Effector memory CD8-positive, alpha-beta T cell (primary cell): ENCODE measurements at regions not wholly inside any gene's neighbourhood (a gene's known extent, or its start where the extent isn't known, plus 50 kb on each side); places are given as distances from the start of the nearest gene placed in this dataset.

Source experiments
- ATAC-seq: fragments of 150-1000 bp; cut with Tn5 transposase; replicated peaks from 2 replicates; pipeline ENCODE4 v1.10.0; 2021; ENCODE audit warnings: mild to moderate bottlenecking, moderate library complexity
- DNase-seq, 3 experiments: peaks; one replicate each; pipeline ENCODE4 v3.0.0; 2021
- H3K27ac Mint-ChIP-seq, 2 donors: one replicate each; pipeline ENCODE4 v1.8.0; 2022; ENCODE audit warnings: mild to moderate bottlenecking in 2 of 2, mixed read lengths in 2 of 2, moderate library complexity in 2 of 2
- H3K27me3 Mint-ChIP-seq, 2 donors: one replicate each; pipeline ENCODE4 v1.8.0; 2022; ENCODE audit warnings: mixed read lengths in 2 of 2
- H3K36me3 Mint-ChIP-seq: one replicate; pipeline ENCODE4 v1.8.0; 2022; ENCODE audit warnings: mild to moderate bottlenecking, moderate library complexity, mixed read lengths; ENCODE audit not compliant: insufficient read depth
- H3K4me1 Mint-ChIP-seq, 2 donors: one replicate each; pipeline ENCODE4 v1.8.0; 2022; ENCODE audit warnings: low read depth in 2 of 2, mixed read lengths in 2 of 2
- H3K4me3 Mint-ChIP-seq, 2 donors: one replicate each; pipeline ENCODE4 v1.8.0; 2022; ENCODE audit warnings: mild to moderate bottlenecking in 2 of 2, mixed read lengths in 2 of 2, moderate library complexity in 2 of 2
- H3K9me3 Mint-ChIP-seq, 2 donors: one replicate each; pipeline ENCODE4 v1.8.0; 2022; ENCODE audit warnings: mixed read lengths in 2 of 2

- peaks cover 2 to 21% of the 10 kb centered on the region in 2 donors for H3K9me3 Mint-ChIP-seq
- H3K36me3 Mint-ChIP-seq, result no peaks in the 10 kb centered on the region
- no peak for ATAC-seq
- no peak for DNase-seq
- no peak overlapping the region for H3K27ac Mint-ChIP-seq
- no peaks in the 10 kb centered on the region for H3K27me3 Mint-ChIP-seq
- H3K4me1 Mint-ChIP-seq, result no peaks in the 10 kb centered on the region
- no peak overlapping the region for H3K4me3 Mint-ChIP-seq
These were observed 183.4 kb upstream of the UBE2E2 start for GRCh38 chr3:23019596-23020300.

GRCh38 chr3:23028294-23028693 lies 174.8 kb upstream of the UBE2E2 start:
- Mint-ChIP-seq H3K27me3 (no peaks in the 10 kb centered on the region), H3K27ac (no peak overlapping the region), H3K9me3 (peaks cover 10 to 16% of the 10 kb centered on the region in 2 donors), H3K36me3 (no peaks in the 10 kb centered on the region), H3K4me1 (no peaks in the 10 kb centered on the region), H3K4me3 (no peak overlapping the region)
- DNase-seq, result no peak
- ATAC-seq, result no peak

DNA sequence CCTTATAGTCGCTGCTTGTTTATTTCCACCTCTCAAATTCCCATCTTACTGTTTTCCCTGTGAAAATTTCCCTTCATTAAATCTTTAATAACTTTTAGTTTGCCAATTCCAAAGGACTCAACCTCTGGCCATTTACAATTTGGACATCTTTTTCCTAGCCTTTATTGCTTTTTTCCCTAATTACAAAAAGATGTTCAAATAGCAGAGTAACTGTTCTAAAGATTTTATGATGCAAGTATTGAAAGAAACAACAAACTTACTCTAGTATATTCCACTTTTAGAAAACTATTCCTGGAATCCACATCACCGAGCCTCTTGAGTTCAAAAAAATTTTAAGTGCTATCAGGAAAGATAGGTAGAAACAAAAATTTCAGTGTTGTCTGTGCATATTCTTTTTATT lies 174.1 kb upstream of the UBE2E2 start:
- ATAC-seq (no peak), DNase-seq (no peak)

DNA sequence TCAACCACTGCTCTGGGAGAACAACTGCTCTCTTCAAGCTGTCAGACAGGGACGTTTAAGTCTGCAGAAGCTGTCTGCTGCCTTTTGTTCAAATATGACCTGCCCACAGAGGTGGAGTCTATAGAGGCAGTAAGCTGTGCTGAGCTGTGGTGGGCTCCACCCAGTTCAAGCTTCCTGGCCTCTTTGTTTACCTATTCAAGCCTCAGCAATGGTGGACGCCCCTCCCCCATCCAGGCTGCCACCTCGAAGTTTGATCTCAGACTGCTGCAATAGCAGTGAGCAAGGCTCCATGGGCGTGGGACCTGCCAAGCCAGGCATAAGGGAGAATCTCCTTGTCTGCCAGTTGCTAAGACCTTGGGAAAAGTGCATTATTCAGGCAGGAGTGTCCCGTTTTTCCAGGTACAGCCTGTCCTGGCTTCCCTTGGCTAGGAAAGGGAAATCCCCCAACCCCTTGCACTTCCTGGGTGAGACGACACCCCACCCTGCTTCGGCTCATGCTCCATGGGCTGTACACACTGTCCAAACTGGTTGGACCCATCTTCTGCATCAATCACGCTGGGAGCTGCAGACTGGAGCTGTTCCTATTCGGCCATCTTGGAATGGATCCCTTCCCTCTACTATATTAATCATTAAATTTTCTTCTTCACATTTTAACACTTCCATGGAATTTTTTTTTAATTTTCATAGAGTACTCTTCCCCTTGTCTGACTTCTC lies 167.0 kb upstream of the UBE2E2 start:
- H3K4me1 Mint-ChIP-seq, result no peaks in the 10 kb centered on the region
- no peaks in the 10 kb centered on the region for H3K36me3 Mint-ChIP-seq
- ATAC-seq (no peak), DNase-seq (no peak)
- no peaks in the 10 kb centered on the region for H3K27me3 Mint-ChIP-seq
- no peak overlapping the region for H3K27ac Mint-ChIP-seq
- no peak overlapping the region for H3K4me3 Mint-ChIP-seq
- peaks cover 16 to 20% of the 10 kb centered on the region in 2 donors for H3K9me3 Mint-ChIP-seq

More for the DNA sequence above, 174.1 kb upstream of the UBE2E2 start:
- Mint-ChIP-seq H3K27ac (no peak overlapping the region), H3K4me3 (no peak overlapping the region), H3K27me3 (no peaks in the 10 kb centered on the region), H3K36me3 (no peaks in the 10 kb centered on the region), H3K4me1 (no peaks in the 10 kb centered on the region), H3K9me3 (peaks cover 16 to 18% of the 10 kb centered on the region in 2 donors)

- Mint-ChIP-seq H3K4me3 (no peak overlapping the region), H3K9me3 (peaks cover 15 to 18% of the 10 kb centered on the region in 2 donors), H3K27ac (no peak overlapping the region), H3K36me3 (no peaks in the 10 kb centered on the region), H3K27me3 (no peaks in the 10 kb centered on the region), H3K4me1 (no peaks in the 10 kb centered on the region)
- ATAC-seq (no peak), DNase-seq (no peak)
These were observed 166.4 kb upstream of the UBE2E2 start for GRCh38 chr3:23036728-23037127.

- Mint-ChIP-seq H3K36me3 (no peaks in the 10 kb centered on the region), H3K4me3 (no peak overlapping the region), H3K9me3 (peaks cover 11% of the 10 kb centered on the region in 2 donors), H3K27ac (no peak overlapping the region), H3K27me3 (no peaks in the 10 kb centered on the region), H3K4me1 (no peaks in the 10 kb centered on the region)
- ATAC-seq (no peak), DNase-seq (no peak)
These were observed 164.7 kb upstream of the UBE2E2 start for GRCh38 chr3:23038471-23038870.

DNA sequence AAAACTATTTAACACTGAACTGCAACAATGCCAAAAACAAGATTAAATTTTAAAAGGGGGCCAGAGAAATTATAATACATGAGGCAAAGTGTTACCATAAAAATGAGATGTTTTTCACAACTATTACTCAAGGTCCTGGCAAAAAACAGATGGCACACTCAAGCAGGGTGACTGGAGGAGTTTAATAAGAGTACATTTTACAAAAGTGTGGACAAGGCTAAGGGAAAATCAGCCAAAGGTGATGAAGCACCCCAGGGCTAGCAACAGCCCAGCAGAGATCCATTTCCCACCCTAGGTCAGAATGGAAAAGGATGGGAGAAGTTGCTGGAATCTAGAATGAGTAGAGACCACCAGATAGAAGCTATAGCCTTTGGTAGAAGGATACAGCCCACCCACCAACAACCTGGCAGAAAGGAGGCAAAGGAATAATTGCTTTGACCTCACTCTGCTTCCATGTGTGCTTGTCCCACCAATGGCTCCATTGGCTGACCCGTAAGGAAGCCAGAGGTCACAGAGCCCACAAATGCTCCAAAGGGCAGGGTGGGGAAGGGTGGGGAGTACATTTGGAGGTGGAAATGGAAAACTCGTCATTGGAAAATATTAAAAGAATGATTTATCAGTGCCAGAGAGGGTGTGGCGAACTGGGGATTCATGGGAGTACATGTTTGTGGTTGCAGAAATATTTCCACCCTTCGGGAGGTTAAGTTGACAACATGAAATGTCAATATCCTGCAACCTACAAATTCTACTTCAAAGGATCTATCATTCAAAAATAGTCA lies 161.0 kb upstream of the UBE2E2 start:
- Mint-ChIP-seq H3K27ac (no peak overlapping the region), H3K4me3 (no peak overlapping the region), H3K9me3 (peaks cover 2 to 11% of the 10 kb centered on the region in 2 donors), H3K36me3 (no peaks in the 10 kb centered on the region), H3K27me3 (no peaks in the 10 kb centered on the region), H3K4me1 (no peaks in the 10 kb centered on the region)
- DNase-seq, result no peak
- no peak for ATAC-seq

- H3K27ac Mint-ChIP-seq, result no peak overlapping the region
- DNase-seq (no peak), ATAC-seq (no peak)
- H3K27me3 Mint-ChIP-seq, result no peaks in the 10 kb centered on the region
- H3K36me3 Mint-ChIP-seq, result no peaks in the 10 kb centered on the region
- H3K4me3 Mint-ChIP-seq, result no peak overlapping the region
- H3K9me3 Mint-ChIP-seq, result peaks cover 8 to 13% of the 10 kb centered on the region in 2 donors
- no peaks in the 10 kb centered on the region for H3K4me1 Mint-ChIP-seq
These were observed 158.7 kb upstream of the UBE2E2 start for GRCh38 chr3:23044463-23044862.

GRCh38 chr3:23046536-23046935 lies 156.6 kb upstream of the UBE2E2 start:
- ATAC-seq (no peak), DNase-seq (no peak)
- H3K4me1 Mint-ChIP-seq, result no peaks in the 10 kb centered on the region
- no peaks in the 10 kb centered on the region for H3K27me3 Mint-ChIP-seq
- no peak overlapping the region for H3K4me3 Mint-ChIP-seq
- H3K27ac Mint-ChIP-seq, result no peak overlapping the region
- no peaks in the 10 kb centered on the region for H3K36me3 Mint-ChIP-seq
- peaks cover 8 to 14% of the 10 kb centered on the region in 2 donors for H3K9me3 Mint-ChIP-seq

DNA sequence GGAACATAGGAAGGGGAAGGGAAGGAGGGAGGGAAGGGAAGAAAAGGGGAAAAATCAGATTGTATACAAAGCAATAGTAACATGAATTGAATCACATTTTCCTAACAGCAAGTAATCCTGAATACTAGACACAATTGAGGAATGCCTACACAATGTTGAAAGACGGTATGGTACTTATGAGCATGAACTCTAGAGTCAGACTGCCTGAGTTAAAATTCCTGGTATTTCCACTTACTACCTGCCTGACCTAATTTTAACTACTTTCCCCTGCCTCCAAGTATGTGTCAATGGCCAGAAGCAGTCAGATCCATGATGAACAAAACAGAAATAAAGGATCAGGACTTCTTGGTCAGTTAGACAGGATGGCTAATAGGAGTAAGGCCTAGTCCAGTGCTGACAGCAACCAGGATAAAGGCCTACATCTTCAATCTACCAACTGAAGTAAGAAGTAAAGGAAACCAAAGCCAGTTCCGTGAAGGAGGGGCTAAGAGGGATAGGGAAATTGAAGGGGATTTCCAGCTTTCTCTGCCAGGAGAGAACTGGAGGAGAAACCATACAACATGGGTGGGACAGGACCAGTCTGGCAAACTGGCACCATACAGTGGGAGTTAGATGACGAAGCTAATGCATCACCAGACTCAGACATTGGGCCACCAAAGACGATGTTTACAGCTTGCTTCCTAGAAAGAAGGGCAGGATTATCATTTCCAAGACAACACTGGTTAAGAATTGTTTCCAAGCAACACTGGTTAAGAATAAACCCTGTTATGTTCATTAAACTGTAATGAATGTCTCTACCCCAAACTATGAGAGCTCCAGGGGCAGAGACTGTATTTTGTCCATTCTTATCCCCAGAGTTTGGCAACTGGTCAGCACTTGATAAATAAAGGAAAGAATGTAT lies 151.6 kb upstream of the UBE2E2 start:
- no peak overlapping the region for H3K4me3 Mint-ChIP-seq
- H3K27me3 Mint-ChIP-seq, result no peaks in the 10 kb centered on the region
- no peaks in the 10 kb centered on the region for H3K4me1 Mint-ChIP-seq
- peaks cover 8 to 9% of the 10 kb centered on the region in 2 donors for H3K9me3 Mint-ChIP-seq
- no peaks in the 10 kb centered on the region for H3K36me3 Mint-ChIP-seq
- DNase-seq, result no peak
- H3K27ac Mint-ChIP-seq, result no peak overlapping the region
- ATAC-seq, result no peak

DNA sequence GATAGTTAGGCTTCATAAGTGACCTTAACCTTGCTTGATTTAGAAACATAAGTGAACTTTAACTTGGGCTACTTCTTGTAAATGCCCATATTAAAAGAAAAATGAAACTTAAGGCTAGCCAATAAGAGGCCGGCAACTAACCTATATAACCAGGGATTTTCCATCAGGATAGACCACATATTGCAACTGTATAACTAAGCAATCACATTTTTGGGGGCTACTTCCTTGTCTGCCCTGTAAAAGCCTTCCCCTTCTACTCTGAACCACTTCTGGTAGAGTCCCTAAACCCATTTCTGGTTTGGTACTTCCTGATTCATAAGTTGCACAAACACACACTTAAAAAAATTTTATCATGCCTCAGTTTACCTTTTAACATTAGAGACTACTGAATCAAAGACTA lies 150.9 kb upstream of the UBE2E2 start:
- Mint-ChIP-seq H3K36me3 (no peaks in the 10 kb centered on the region), H3K4me3 (no peak overlapping the region), H3K9me3 (peaks cover 5 to 7% of the 10 kb centered on the region in 2 donors), H3K27ac (no peak overlapping the region), H3K27me3 (no peaks in the 10 kb centered on the region), H3K4me1 (no peaks in the 10 kb centered on the region)
- ATAC-seq, result no peak
- no peak for DNase-seq

- Mint-ChIP-seq H3K4me3 (no peak overlapping the region), H3K9me3 (peaks cover 1 to 5% of the 10 kb centered on the region in 2 donors), H3K27ac (no peak overlapping the region), H3K36me3 (no peaks in the 10 kb centered on the region), H3K4me1 (no peaks in the 10 kb centered on the region), H3K27me3 (no peaks in the 10 kb centered on the region)
- DNase-seq (no peak), ATAC-seq (no peak)
These were observed 150.5 kb upstream of the UBE2E2 start for GRCh38 chr3:23052620-23053019.
